DMS153 (cell line): ENCODE measurements at regions not wholly inside any gene's neighbourhood (a gene's known extent, or its start where the extent isn't known, plus 50 kb on each side); places are given as distances from the start of the nearest gene placed in this dataset.
"Not testable (repeated sequence)": the region's sequence is repeated elsewhere in the genome, so short reads cannot be mapped to it uniquely, and the experiment has no call there.

Experiments used
- DNase-seq: peaks from one replicate; lab custom pipeline; 2025; lab: John Stamatoyannopoulos, UW

DNA sequence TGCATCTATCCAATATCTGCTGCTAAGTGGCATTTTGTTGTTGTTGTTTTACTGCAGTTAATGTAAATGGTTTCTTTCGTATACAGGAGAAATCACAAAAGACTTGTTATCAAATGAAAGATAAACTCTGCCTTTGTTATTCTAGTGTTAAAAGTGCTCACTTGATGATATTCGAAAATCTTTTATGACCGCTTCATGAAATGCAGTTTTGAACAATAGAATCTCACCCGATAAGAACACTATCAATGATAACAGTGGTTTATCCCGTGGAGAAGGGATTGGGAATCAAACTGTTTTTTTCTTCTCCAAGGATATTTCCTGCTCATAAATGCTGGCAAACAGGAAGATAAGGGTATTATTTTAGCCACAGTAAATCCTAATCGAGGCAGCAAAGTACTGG lies 1366.3 kb downstream of the OLFM4 start:
- DNase-seq: no peak

DNA sequence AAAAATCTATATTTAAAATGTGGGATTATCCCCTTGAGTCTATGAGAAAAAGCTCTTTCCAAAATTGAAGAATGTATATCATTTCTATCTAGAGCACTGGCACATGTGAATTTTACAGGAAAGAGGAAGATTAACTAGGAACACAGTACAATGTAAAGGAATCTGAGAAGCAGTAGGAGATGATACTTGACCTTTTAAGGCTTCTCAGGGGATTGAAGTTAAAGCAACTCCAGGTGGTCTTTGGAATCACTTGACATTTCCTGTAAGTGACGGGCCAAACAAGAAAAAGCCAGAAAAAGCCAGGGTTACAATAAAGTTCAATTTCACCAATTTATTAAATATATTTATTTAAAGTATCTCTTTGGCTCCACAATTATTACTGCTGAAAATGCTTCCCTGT lies 1373.9 kb downstream of the OLFM4 start:
- DNase-seq: no peak

GRCh38 chr13:54415753-54416366 lies 1387.2 kb downstream of the OLFM4 start:
- DNase-seq: no peak

DNA sequence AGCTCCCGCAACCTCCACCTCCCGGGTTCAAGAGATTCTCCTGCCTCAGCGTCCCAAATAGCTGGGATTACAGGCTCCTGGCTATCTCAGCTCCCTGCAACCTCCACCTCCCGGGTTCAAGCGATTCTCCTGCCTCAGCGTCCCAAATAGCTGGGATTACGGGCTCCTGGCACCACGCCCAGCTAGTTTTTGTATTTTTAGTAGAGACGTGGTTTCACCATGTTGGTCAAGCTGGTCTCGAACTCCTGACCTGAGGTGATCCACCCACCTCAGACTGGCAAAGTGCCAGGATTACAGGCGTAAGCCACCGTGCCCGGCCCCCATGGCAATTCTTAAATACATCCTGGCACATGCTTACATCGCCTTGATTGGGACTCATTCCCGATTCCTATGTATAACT lies 1394.3 kb downstream of the OLFM4 start:
- DNase-seq: not testable (repeated sequence)

DNA sequence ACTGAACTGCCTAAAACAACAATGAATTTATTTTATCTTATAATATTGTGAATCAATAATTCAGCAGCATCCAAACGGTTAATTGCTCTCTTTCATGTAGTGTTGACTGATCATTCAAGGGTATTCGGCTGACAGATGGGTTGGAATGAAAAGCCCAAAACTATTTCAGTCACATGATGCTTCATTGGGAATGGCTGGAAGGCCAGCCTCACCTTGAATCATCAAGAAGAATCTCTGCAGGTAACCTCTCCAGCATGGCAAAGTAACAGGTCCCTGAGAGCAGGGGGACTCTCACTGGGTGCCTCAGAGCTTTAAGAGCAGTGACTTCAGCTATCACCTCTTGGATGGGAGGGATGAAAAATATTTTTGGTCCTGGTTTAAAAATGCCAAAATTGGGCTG lies 1395.7 kb downstream of the OLFM4 start:
- no peak for DNase-seq

DNA sequence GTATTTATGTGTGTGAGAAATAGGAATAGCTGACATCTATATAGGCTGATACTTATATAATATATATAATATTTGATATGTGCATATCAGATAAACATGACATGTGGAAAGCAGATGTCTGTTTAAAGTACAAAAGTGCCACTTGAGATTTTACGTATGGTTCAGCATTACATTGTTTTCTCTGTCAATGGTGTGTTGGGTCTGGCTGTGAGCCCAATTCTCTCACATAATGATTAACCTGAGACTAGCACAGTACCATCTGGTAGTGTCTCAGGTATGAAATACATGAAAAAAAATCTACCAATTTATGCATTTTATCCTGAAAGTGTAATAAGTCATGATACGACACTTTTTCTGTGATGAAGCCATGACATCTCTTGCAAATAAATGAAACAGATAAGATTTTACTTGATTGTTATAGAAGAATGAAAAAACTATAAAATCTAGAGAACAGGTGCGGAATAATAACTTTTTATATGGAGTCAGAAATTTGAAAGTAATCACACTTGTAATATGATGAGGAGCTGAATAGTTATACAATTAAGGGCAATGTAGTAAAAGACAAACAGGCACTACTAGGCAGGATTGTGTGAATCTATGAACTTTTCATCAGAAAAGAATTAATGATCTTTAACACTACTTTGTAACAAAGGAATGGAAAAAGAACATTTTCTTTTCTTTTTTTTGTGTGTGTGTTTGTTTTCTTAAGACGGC lies 1405.0 kb downstream of the OLFM4 start:
- peak; percentile 88 for DNase-seq

DNA sequence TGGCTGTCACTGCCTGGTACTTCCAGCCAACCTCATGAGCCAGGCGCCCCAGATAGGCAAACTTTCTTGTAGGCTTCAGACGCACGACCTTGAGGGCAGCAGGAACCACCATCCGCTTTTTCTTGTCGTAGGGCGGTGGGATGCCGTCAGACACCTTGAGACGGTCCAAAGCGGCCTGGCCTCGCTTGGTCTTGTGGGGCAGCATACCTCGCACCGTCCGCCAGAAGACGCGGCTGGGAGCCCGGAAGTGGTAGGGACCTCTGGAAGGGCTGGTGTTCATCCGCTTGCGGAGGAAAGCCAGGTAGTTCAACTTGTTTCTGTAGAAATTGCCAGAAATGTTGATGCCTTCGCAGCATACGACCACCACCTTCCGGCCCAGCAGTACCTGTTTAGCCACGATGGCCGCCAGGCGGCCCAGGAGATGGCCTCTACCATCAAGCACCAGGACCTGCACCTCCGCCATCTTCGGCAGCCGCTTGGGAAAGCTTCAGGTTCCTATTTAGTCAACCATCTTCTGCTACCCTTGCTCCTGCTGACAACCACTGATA lies 1412.3 kb downstream of the OLFM4 start:
- not testable (repeated sequence) for DNase-seq

DNA sequence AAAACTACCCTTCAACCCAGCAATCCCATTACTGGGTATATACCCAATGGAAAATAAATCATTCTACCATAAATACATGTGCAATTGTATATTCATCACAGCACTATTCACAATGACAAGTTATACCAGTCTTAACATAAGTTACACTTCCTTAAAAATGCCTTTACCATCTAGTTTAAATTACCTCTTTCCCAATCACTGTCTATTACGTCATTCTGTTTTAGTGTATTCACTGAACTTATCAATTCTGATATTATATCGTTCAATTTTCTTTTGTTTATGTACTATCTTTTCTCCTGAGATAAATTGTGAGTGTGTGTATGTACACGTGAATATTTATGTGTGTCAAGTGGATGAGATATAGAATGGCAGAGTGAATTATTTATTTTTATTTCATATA lies 1416.8 kb downstream of the OLFM4 start:
- no peak for DNase-seq

DNA sequence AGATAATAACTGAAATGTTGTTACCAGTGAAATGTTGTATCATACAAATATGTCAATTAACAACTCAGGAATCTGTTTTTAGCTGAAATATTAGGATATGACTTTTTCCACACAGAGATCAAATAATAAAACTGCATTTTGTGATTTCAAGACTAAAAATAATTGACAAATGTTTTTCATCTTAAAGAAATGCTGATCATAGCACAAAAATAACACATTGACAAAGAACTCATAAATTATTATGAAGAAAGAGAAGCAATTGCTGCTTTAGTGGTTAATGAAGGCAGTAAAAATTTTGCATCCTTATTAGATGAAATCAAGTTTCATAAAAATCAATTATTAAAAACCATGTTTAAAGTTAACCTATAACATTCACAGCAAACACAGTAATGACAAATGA lies 1417.3 kb downstream of the OLFM4 start:
- DNase-seq: no peak

- no peak for DNase-seq
These were observed 1421.3 kb downstream of the OLFM4 start for GRCh38 chr13:54449922-54450321.

DNA sequence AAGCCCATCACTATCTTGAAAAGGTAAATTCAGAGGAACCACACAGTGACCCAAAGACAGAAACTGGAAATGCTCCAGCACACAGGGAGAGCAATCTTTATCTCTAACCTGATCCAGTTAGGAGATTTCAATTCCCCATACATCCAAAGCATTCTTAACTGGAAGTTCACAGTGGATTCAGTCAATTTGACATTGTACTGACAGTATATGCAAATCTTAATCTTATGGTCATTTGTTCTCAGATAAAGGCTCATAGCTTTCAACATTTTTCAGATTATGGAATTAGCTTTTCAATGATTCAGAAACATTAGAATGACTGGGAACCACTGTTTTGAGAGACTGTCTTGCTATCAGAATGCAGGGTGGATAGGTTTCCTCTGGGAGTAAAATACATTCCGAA lies 1455.6 kb downstream of the OLFM4 start:
- DNase-seq: no peak

DNA sequence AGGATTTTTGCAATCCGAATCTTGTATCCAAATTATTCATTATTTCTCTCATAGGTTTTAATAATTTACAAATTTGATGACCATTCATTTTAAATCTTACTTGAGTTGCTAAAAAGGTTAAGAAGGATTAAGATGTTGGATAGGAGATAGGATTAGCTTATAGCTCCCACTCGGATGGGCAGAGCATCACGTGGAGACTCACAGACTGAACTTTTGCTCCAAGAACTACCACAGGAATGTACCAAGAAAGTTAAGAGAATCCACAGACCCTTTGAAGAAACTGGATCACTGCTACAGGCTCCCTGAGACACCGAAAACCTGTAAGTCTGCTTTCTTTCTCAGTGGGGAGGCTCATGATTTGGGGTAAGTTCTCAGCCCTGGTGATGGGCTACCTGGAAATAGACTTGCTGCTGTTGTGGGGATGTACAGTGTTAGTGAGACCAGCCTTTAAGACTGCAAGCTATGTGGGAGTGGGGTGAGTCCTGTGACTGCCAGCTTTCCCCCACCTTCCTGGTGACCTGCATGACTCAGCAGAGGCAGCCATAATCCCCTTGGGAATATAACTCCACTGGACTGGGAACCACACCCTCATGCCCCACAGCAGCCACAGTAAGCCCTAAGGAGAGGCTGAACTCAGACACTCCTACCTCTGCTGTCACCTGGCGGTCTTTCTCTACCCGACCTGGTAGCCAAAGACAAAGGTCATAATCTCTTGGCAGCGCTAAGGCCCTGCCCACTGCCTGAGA lies 1458.0 kb downstream of the OLFM4 start:
- no peak for DNase-seq

- no peak for DNase-seq
These were observed 1460.7 kb downstream of the OLFM4 start for GRCh38 chr13:54489359-54489758.

GRCh38 chr13:54492995-54493394 lies 1464.4 kb downstream of the OLFM4 start:
- no peak for DNase-seq

DNA sequence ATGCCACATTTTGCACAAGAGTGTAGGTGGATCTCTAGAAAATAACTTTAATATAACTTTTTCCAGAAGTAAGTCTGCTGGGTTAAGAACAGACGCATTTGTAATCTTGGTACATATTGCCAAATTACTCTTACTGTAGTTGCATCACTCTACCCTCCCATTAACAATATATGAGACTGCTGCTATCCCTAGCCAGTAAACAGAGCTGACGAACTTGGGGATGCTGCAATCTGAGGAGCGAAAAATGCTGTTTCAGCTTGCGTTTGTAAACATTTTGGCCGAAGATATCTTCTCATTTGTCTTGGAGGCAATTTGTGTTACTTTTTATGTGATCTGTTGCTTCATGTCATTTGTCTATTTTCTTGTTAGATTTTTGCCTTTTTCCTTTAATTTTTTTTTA lies 1482.8 kb downstream of the OLFM4 start:
- no peak for DNase-seq

- DNase-seq: no peak
These were observed 1484.6 kb downstream of the OLFM4 start for GRCh38 chr13:54513254-54513653.

DNA sequence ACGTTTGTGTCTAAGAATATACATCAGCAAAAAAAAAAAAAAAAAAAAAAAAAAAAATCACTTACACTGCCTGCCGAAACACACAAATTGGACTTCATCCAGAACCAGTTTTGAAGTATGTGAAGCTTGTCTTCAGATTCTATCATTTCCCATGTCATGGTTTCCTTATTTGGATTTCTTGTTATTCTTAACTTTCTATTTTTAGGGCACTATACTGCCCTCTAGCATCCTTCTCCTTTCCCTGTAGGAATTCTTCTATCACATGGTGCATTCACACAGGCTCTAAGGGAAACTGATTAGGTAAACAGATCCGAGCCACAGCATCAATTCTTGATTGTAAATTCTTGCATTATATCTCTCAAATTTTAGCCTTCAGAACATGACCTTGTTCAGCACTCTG lies 1507.5 kb downstream of the OLFM4 start:
- DNase-seq: no peak

DNA sequence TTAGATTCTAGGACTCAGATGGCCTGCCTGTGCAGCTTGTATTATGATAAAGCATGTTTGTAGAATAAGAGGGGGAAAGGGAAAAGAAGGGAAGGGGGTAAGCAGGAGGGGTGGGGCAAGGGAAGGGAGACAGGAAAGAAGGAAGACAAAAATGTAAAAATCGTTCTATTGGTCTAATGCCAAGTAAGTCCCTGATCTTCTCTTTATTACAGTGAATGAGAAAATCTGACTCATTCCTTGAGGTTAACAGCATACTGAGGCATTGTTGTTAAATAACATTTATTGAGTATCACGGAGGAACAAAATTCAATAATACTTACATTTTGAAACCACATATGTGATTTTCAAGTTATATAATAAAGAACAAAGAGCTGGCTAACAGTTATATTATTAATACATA lies 1534.7 kb downstream of the OLFM4 start:
- no peak for DNase-seq

- not testable (repeated sequence) for DNase-seq
These were observed 1543.4 kb downstream of the OLFM4 start for GRCh38 chr13:54572037-54572436.

GRCh38 chr13:54573186-54573585 lies 1544.6 kb downstream of the OLFM4 start:
- no peak for DNase-seq

DNA sequence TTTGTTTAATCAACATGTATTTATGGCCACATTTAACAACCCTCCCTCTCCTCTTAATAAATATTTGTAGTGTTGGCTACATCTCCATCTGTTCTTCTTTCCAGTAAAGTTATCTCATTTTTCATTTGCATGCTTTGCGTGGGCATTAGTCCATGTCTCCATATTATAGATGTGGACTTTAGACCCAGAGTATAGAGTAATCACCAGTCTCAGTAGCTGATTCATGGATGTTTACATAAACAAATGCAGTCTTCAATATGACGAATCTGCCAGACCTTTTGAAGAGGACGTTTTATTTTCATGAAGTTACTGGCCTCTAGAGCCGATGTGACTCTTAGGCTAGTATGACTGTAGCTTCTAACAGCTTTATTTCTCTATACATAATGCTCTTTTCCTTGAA lies 1546.2 kb downstream of the OLFM4 start:
- DNase-seq: peak; percentile 2

DNA sequence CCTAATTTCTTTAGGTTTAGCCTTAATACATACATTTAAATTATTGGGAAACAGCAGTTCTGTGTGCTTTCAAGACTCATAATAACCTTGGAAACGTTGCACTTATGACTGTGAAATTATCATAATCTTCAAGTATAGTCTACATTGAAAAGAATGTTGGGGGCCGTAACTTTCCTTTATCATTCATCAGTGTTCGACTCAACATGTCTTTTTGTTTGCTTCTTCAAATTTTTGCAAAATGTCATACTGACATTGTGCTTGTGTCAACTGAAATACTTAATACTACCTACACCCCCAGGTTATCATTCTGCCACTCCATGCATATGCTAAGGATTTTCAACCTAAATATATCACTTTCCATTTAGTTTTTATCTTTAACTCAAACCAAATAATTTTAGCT lies 1562.9 kb downstream of the OLFM4 start:
- no peak for DNase-seq

DNA sequence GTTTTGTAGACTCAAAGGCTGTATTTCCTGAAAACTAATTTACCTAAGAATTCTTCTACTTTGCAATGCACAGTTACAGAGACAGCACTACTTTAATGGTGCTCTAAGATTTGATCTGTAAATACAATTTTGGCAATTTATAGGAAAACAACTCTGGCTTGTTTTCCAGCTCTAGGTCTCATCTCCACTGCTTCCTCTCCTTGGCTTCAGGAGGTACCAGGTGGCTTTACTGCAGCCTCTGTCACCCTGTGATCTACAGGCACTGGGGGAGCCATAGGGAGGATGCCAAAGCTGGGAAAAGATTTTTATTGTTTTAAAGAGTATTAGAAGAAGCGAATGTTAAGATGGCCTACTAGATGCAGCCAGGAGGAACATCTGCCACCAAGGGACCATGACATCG lies 1563.6 kb downstream of the OLFM4 start:
- no peak for DNase-seq
